Smooth muscle cell (in vitro differentiated cells): ENCODE measurements at regions not wholly inside any gene's neighbourhood (a gene's known extent, or its start where the extent isn't known, plus 50 kb on each side); places are given as distances from the start of the nearest gene placed in this dataset.

Source experiments
- DNase-seq: peaks from one replicate; lab custom pipeline; 2025; ENCODE audit not compliant: unreplicated experiment; lab: John Stamatoyannopoulos, UW
- H2AFZ ChIP-seq: fragments of 200-600 bp; sonication (generic); 2 replicates; pipeline ENCODE4 v1.6.0; 2016; ENCODE audit warnings: antibody characterized with exemption, low read depth, mild to moderate bottlenecking
- H3F3A ChIP-seq: fragments of 200-600 bp; sonication (generic); 2 replicates; pipeline ENCODE4 v1.6.0; 2017; ENCODE audit warnings: antibody characterized with exemption, low read depth
- H3K27ac ChIP-seq: fragments of 200-600 bp; sonication (generic); 2 replicates; pipeline ENCODE4 v1.5.1; 2016; ENCODE audit warnings: low read depth, mild to moderate bottlenecking
- H3K27me3 ChIP-seq: fragments of 200-600 bp; sonication (generic); 2 replicates; pipeline ENCODE4 v1.6.1; 2016; ENCODE audit warnings: low read depth, mild to moderate bottlenecking
- H3K36me3 ChIP-seq: fragments of 200-600 bp; sonication (generic); 2 replicates; pipeline ENCODE4 v1.5.1; 2016; ENCODE audit warnings: low read depth
- H3K4me1 ChIP-seq: fragments of 200-600 bp; sonication (generic); 2 replicates; pipeline ENCODE4 v1.5.1; 2016; ENCODE audit warnings: low read depth
- H3K4me2 ChIP-seq: fragments of 200-600 bp; sonication (generic); 2 replicates; pipeline ENCODE4 v1.6.0; 2016; ENCODE audit warnings: mild to moderate bottlenecking
- H3K4me3 ChIP-seq: fragments of 200-600 bp; sonication (generic); 2 replicates; pipeline ENCODE4 v1.5.1; 2016; ENCODE audit warnings: mild to moderate bottlenecking
- H3K79me2 ChIP-seq: fragments of 200-600 bp; sonication (generic); 2 replicates; pipeline ENCODE4 v1.6.0; 2016; ENCODE audit warnings: low read depth, mild to moderate bottlenecking
- H3K9ac ChIP-seq: fragments of 200-600 bp; sonication (generic); 2 replicates; pipeline ENCODE4 v1.6.0; 2016; ENCODE audit warnings: low read depth
- H3K9me3 ChIP-seq: fragments of 200-600 bp; sonication (generic); replicated peaks from 2 replicates; pipeline ENCODE4 v1.5.1; 2016; ENCODE audit warnings: low read depth
- H4K20me1 ChIP-seq: fragments of 200-600 bp; sonication (generic); 2 replicates; pipeline ENCODE4 v1.6.0; 2016; ENCODE audit warnings: low read depth
- CTCF ChIP-seq: fragments of 200-600 bp; sonication (generic); IDR thresholded peaks from 2 replicates; pipeline ENCODE4 v1.5.1; 2017; ENCODE audit warnings: borderline replicate concordance, mild to moderate bottlenecking, antibody characterized with exemption; ENCODE audit not compliant: insufficient read depth, poor library complexity, severe bottlenecking
- WGBS: methylation state at CpG from one replicate; pipeline ENCODE4 v1.1.7; 2016; ENCODE audit warnings: low lambda C conversion rate; 5-methylcytosine and 5-hydroxymethylcytosine counted together

DNA sequence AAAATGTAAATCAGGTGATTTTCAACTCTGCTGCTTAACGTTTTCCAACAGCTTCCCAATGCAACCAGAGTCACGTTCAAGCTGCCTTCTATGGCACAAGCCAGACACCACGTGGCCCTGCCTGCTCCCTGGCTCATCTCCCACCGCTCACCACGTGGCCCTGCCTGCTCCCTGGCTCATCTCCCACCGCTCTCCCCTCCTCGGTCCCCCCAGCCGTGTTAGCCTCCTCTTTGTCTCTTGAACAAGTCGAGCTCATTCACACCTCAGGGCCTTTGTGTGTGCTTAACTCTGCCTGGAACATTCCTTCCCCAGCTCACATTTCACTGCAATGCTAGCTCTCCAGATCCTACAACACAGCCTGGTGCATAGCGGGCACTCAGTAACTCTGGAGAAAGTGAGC lies 307.6 kb downstream of the CTTN start:
- Histone ChIP-seq H3K4me1 (no peaks in the 10 kb centered on the region), H3K79me2 (no peaks in the 10 kb centered on the region), H3K27ac (no peak overlapping the region), H3K27me3 (no peaks in the 10 kb centered on the region), H3K4me2 (no peak overlapping the region), H4K20me1 (no peaks in the 10 kb centered on the region), H3K4me3 (no peak overlapping the region), H3F3A (no peaks in the 10 kb centered on the region), H3K9me3 (no peaks in the 10 kb centered on the region), H2AFZ (no peak overlapping the region), H3K9ac (no peak overlapping the region), H3K36me3 (no peaks in the 10 kb centered on the region)
- no peak for DNase-seq
- 81% methylated on average over 10 of the region's 10 CpGs for WGBS
- no peak for TF ChIP-seq CTCF

DNA sequence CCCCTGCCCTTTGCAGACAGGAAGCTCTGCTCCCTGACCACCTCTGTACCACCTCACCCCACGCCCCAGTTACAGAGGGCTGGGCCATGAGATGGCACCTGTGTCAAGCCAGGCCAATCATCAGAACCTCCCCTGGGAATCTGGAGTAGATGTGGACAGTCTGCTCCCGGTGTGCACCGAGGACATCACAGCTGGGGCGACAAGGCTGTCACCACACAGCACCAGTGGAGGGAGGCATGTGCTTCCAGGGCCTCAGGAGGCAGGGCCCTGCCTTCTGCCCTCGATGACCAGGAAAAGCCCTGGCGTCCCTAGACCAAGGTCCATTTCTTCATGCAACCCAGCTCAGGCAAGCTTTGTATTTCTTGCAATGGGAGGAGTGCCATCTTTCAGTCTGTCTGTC lies 309.5 kb downstream of the CTTN start:
- Histone ChIP-seq H3K27ac (no peak overlapping the region), H3F3A (no peaks in the 10 kb centered on the region), H3K4me2 (no peak overlapping the region), H3K9me3 (no peaks in the 10 kb centered on the region), H3K79me2 (no peaks in the 10 kb centered on the region), H3K36me3 (no peaks in the 10 kb centered on the region), H2AFZ (no peak overlapping the region), H4K20me1 (no peaks in the 10 kb centered on the region), H3K27me3 (no peaks in the 10 kb centered on the region), H3K4me3 (no peak overlapping the region), H3K9ac (no peak overlapping the region), H3K4me1 (no peaks in the 10 kb centered on the region)
- TF ChIP-seq CTCF = no peak
- 91% methylated on average over 6 of the region's 6 CpGs for WGBS
- DNase-seq = no peak

GRCh38 chr11:70709596-70709995 lies 311.3 kb downstream of the CTTN start:
- no peak for TF ChIP-seq CTCF
- no peak overlapping the region for H2AFZ ChIP-seq
- no peak overlapping the region for H3K9ac ChIP-seq
- no peak overlapping the region for H3K4me2 ChIP-seq
- H3F3A ChIP-seq = no peaks in the 10 kb centered on the region
- 92% methylated on average over 13 of the region's 16 CpGs for WGBS
- no peaks in the 10 kb centered on the region for H3K4me1 ChIP-seq
- no peaks in the 10 kb centered on the region for H3K36me3 ChIP-seq
- no peaks in the 10 kb centered on the region for H3K79me2 ChIP-seq
- H4K20me1 ChIP-seq = no peaks in the 10 kb centered on the region
- no peak for DNase-seq
- no peak overlapping the region for H3K27ac ChIP-seq
- no peaks in the 10 kb centered on the region for H3K9me3 ChIP-seq
- H3K4me3 ChIP-seq = no peak overlapping the region
- no peaks in the 10 kb centered on the region for H3K27me3 ChIP-seq

DNA sequence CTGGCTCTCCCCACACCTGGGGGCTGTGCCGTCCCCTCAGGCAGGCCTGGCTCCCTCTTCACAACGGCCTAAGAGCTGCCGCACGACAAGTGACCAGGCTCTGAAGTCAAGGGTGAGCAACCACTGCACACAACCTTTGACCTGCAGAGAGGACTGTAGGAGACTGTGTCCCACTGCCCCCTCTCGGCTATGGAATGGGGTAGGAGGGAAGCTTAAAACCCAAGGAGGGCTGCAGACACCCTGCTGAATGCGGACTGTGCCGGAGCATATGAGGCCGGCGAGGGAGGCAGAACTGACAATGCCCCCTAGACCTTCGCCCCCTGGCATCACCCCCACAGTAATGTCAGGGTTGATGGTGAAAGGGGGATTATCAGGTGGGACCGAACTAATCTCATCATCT lies 311.9 kb downstream of the CTTN start:
- H3K27me3 ChIP-seq = no peaks in the 10 kb centered on the region
- H4K20me1 ChIP-seq = no peaks in the 10 kb centered on the region
- H3K4me1 ChIP-seq = no peaks in the 10 kb centered on the region
- no peak for TF ChIP-seq CTCF
- H3K9ac ChIP-seq = no peak overlapping the region
- H3K27ac ChIP-seq = no peak overlapping the region
- 91% methylated on average over 11 of the region's 11 CpGs for WGBS
- no peaks in the 10 kb centered on the region for H3F3A ChIP-seq
- no peak overlapping the region for H3K4me3 ChIP-seq
- H3K9me3 ChIP-seq = no peaks in the 10 kb centered on the region
- H3K4me2 ChIP-seq = no peak overlapping the region
- H3K36me3 ChIP-seq = no peaks in the 10 kb centered on the region
- no peak overlapping the region for H2AFZ ChIP-seq
- no peaks in the 10 kb centered on the region for H3K79me2 ChIP-seq
- DNase-seq = no peak
